Hepatocyte (in vitro differentiated cells): ENCODE measurements at regions not wholly inside any gene's neighbourhood (a gene's known extent, or its start where the extent isn't known, plus 50 kb on each side); places are given as distances from the start of the nearest gene placed in this dataset.

Experiments
- EZH2 ChIP-seq: fragments of 200-600 bp; sonication (generic); IDR thresholded peaks from 2 replicates; pipeline ENCODE4 v1.6.1; 2016; ENCODE audit warnings: antibody characterized with exemption, mild to moderate bottlenecking, borderline replicate concordance
- TF ChIP-seq, protein P1 (sequence below): fragments of 200-600 bp; sonication (generic); IDR thresholded peaks from 2 replicates; pipeline ENCODE4 v1.5.1; 2016; ENCODE audit warnings: antibody characterized with exemption, mild to moderate bottlenecking; ENCODE audit not compliant: poor library complexity

DNA sequence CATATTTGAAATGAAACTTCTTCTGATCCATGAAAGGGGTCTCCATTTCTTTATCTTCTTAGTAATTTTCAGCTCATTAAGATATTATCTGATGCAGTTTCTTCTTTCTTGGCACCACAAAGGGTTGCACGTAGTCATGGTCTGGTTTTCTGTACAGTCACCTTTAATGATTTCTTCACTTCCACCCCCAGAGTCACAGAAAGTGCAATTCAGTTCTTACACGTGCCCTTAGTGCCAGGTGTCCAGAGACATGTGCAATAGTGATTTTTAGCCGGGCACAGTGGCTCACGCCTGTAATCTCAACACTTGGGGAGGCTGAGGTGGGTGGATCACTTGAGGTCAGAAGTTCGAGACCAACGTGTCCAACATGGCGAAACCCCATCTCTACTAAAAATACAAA lies 202.8 kb upstream of the MTNR1B start:
- TF ChIP-seq, protein P1, sequence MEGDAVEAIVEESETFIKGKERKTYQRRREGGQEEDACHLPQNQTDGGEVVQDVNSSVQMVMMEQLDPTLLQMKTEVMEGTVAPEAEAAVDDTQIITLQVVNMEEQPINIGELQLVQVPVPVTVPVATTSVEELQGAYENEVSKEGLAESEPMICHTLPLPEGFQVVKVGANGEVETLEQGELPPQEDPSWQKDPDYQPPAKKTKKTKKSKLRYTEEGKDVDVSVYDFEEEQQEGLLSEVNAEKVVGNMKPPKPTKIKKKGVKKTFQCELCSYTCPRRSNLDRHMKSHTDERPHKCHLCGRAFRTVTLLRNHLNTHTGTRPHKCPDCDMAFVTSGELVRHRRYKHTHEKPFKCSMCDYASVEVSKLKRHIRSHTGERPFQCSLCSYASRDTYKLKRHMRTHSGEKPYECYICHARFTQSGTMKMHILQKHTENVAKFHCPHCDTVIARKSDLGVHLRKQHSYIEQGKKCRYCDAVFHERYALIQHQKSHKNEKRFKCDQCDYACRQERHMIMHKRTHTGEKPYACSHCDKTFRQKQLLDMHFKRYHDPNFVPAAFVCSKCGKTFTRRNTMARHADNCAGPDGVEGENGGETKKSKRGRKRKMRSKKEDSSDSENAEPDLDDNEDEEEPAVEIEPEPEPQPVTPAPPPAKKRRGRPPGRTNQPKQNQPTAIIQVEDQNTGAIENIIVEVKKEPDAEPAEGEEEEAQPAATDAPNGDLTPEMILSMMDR = no peak
- no peak for TF ChIP-seq EZH2
